ENCODE measurements at regions not wholly inside any gene's neighbourhood (a gene's known extent, or its start where the extent isn't known, plus 50 kb on each side); places are given as distances from the start of the nearest gene placed in this dataset.

DNA sequence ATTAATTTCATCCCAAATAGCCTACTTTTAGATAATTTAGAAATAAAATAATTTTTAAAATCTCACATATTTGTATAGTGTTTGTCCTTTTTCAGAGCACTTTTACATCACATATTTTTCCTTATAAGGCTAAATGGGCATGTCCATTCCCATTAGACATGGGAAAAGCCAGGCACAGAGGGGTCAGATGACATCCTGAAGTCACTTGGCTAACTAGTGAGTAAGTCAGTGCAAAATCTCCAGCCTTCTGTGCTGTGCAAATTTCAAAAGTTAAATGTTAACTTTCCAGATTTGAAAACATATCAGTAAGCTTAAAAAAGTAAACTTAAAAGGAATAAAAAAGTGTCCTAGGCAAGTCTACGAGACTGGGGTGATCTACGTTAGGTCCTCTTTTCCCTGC lies 117.4 kb downstream of the EMP1 start:
- H3K9me3 ChIP-seq = peaks cover 0 to 10% of the 10 kb centered on the region in 2 donors
- no peak overlapping the region for H3K27ac ChIP-seq
- H3K4me3 ChIP-seq = no peak overlapping the region
- no peaks in the 10 kb centered on the region for H3K36me3 ChIP-seq
- TF ChIP-seq CTCF (IDR thresholded peaks at IDR 0.05) = no peak
- no peaks in the 10 kb centered on the region for H3K4me1 ChIP-seq
- no peaks in the 10 kb centered on the region for H3K27me3 ChIP-seq
- no peak for DNase-seq (ENCODE audit: low spot score)

DNA sequence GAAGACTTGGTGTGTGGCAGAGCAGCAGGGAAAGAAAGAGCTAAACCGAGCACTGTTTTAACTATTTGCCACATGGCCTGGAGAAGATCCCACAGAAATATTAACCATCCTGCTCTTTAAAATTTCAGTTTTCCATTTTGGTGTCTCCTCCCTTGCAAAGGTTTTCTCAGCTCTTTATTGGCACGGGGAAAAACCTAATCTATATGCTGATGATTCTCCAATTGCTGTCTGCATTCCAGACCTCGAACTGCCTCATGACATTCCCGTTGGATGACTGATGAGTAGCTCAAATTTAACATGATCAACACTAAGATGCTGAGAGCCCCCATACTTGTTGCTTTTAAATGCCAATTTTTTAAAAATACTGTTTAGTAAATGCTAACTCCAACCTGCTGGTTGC lies 115.0 kb downstream of the EMP1 start:
- Histone ChIP-seq H3K36me3 (no peaks in the 10 kb centered on the region), H3K4me1 (no peaks in the 10 kb centered on the region), H3K9me3 (peaks cover 0 to under 1% of the 10 kb centered on the region in 2 donors), H3K27ac (no peak overlapping the region), H3K27me3 (no peaks in the 10 kb centered on the region), H3K4me3 (no peak overlapping the region)
- TF ChIP-seq CTCF (IDR thresholded peaks at IDR 0.05) = no peak
- DNase-seq (ENCODE audit: low spot score) = no peak

- Histone ChIP-seq H3K27ac (no peak overlapping the region), H3K4me3 (no peak overlapping the region), H3K4me1 (no peaks in the 10 kb centered on the region), H3K9me3 (no peaks in the 10 kb centered on the region), H3K27me3 (no peaks in the 10 kb centered on the region), H3K36me3 (no peaks in the 10 kb centered on the region)
- DNase-seq (ENCODE audit: low spot score) = no peak
- no peak for TF ChIP-seq CTCF (IDR thresholded peaks at IDR 0.05)
Measured at GRCh38 chr12:13307143-13307816, 110.8 kb downstream of the EMP1 start.

DNA sequence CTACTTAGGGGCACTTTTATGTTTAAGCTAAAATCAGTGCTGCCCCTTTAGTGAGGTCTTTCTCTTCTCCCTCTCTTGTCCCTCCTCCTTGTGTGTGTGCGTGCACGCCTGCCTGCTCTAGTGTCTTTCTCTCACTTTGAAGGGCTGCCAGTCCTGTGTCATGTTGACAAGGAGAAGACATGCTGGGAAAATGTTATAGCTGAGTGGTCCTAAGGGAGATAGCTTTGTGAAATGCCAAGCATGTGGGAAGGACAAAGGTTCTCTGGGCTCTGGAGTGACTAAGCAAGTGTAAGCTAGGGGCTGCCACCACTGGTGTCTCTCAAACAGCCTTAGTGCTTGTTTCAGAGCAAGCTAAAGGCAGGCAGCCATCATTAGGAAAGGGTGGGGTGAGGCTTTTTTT lies 108.4 kb downstream of the EMP1 start:
- DNase-seq (ENCODE audit: low spot score) = no peak

DNA sequence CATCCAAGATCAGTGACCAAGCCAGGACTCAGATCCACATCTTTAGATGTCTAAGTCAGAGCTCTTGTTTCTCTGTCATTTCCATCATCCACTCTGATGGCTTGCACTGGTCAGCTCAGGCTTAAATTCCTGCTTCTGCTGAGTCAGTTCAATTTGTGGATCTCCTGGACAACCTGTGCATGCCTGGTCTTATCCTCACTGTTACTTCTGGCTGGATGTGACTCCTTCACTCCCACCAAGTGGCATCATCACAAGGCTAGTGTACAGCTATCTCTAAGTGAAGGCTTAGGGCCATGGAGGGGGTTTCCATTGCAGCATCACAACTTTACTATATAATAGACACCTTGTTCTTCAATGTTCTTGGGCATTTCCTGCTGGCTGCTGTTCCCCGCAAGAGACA lies 102.9 kb downstream of the EMP1 start:
- no peak for DNase-seq (ENCODE audit: low spot score)
- Histone ChIP-seq H3K4me3 (no peak overlapping the region), H3K36me3 (no peaks in the 10 kb centered on the region), H3K4me1 (no peaks in the 10 kb centered on the region), H3K27ac (no peak overlapping the region), H3K27me3 (no peaks in the 10 kb centered on the region), H3K9me3 (no peaks in the 10 kb centered on the region)
- TF ChIP-seq CTCF (IDR thresholded peaks at IDR 0.05) = no peak

More for the DNA sequence above, 108.4 kb downstream of the EMP1 start:
- no peaks in the 10 kb centered on the region for H3K36me3 ChIP-seq
- H3K9me3 ChIP-seq = no peaks in the 10 kb centered on the region
- no peak overlapping the region for H3K4me3 ChIP-seq
- no peak for TF ChIP-seq CTCF (IDR thresholded peaks at IDR 0.05)
- no peaks in the 10 kb centered on the region for H3K4me1 ChIP-seq
- H3K27ac ChIP-seq = no peak overlapping the region
- H3K27me3 ChIP-seq = no peaks in the 10 kb centered on the region

- Histone ChIP-seq H3K4me3 (no peak overlapping the region), H3K36me3 (no peaks in the 10 kb centered on the region), H3K9me3 (no peaks in the 10 kb centered on the region), H3K27me3 (no peaks in the 10 kb centered on the region), H3K27ac (no peak overlapping the region), H3K4me1 (peaks cover 0 to 6% of the 10 kb centered on the region in 2 donors)
- no peak for DNase-seq (ENCODE audit: low spot score)
- TF ChIP-seq CTCF (IDR thresholded peaks at IDR 0.05) = no peak
Measured at GRCh38 chr12:13293096-13293495, 96.6 kb downstream of the EMP1 start.

Measured in right atrium auricular region (tissue), 2 donors.